ENCODE measurements at regions not wholly inside any gene's neighbourhood (a gene's known extent, or its start where the extent isn't known, plus 50 kb on each side); places are given as distances from the start of the nearest gene placed in this dataset.

GRCh38 chr7:94252971-94253370 lies 141.7 kb upstream of the COL1A2 start:
- ChIA-PET CTCF (no interaction called here), POLR2A (ENCODE audit: unreplicated experiment) (no interaction called here)
- no peaks in the 10 kb centered on the region for H3K79me2 ChIP-seq (ENCODE audit: low read length)
- H3K4me1 ChIP-seq (ENCODE audit: insufficient read depth, low read length): no peaks in the 10 kb centered on the region
- no peaks in the 10 kb centered on the region for H3K9me3 ChIP-seq (ENCODE audit: low read length)
- H3K9ac ChIP-seq (ENCODE audit: low read length): no peak overlapping the region
- H3K4me2 ChIP-seq (ENCODE audit: low read length): no peak overlapping the region
- BruUV-seq (replicated peaks): no TSS peak
- no peaks in the 10 kb centered on the region for H3F3A ChIP-seq (ENCODE audit: low read length, unreplicated experiment)
- intact Hi-C loops (cut with micrococcal nuclease): no loop called here
- no peaks in the 10 kb centered on the region for H3K36me3 ChIP-seq (ENCODE audit: low read depth, low read length)
- no peak overlapping the region for H3K4me3 ChIP-seq (ENCODE audit: low read length)
- DNase-seq (no peak), ATAC-seq (no peak)
- no peak overlapping the region for H2AFZ ChIP-seq (ENCODE audit: low read length)
- H3K27ac ChIP-seq (ENCODE audit: low read length): no peak overlapping the region
- no peaks in the 10 kb centered on the region for H3K9me2 ChIP-seq (replicated peaks; ENCODE audit: low read length)
- H4K20me1 ChIP-seq (ENCODE audit: low read length): no peaks in the 10 kb centered on the region
- TF ChIP-seq EZH2 (IDR thresholded peaks at IDR 0.05; ENCODE audit: low read length, unreplicated experiment) (no peak), EZH2phosphoT487 (IDR thresholded peaks at IDR 0.05; ENCODE audit: borderline replicate concordance, low read length) (no peak)
- TF ChIP-seq, protein P1, sequence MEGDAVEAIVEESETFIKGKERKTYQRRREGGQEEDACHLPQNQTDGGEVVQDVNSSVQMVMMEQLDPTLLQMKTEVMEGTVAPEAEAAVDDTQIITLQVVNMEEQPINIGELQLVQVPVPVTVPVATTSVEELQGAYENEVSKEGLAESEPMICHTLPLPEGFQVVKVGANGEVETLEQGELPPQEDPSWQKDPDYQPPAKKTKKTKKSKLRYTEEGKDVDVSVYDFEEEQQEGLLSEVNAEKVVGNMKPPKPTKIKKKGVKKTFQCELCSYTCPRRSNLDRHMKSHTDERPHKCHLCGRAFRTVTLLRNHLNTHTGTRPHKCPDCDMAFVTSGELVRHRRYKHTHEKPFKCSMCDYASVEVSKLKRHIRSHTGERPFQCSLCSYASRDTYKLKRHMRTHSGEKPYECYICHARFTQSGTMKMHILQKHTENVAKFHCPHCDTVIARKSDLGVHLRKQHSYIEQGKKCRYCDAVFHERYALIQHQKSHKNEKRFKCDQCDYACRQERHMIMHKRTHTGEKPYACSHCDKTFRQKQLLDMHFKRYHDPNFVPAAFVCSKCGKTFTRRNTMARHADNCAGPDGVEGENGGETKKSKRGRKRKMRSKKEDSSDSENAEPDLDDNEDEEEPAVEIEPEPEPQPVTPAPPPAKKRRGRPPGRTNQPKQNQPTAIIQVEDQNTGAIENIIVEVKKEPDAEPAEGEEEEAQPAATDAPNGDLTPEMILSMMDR (conservative IDR thresholded peaks at IDR 0.05; ENCODE audit: low read depth, low read length): no peak
- H3K27me3 ChIP-seq (ENCODE audit: low read length): peaks cover 24% of the 10 kb centered on the region

- Histone ChIP-seq H3K4me2 (ENCODE audit: low read length) (no peak overlapping the region), H3K27ac (ENCODE audit: low read length) (no peak overlapping the region), H3K4me3 (ENCODE audit: low read length) (no peak overlapping the region), H3K27me3 (ENCODE audit: low read length) (peaks cover 23% of the 10 kb centered on the region), H3K9me2 (replicated peaks; ENCODE audit: low read length) (no peaks in the 10 kb centered on the region), H3K36me3 (ENCODE audit: low read depth, low read length) (no peaks in the 10 kb centered on the region), H2AFZ (ENCODE audit: low read length) (no peak overlapping the region), H3K9ac (ENCODE audit: low read length) (no peak overlapping the region), H3K4me1 (ENCODE audit: insufficient read depth, low read length) (no peaks in the 10 kb centered on the region), H3F3A (ENCODE audit: low read length, unreplicated experiment) (no peaks in the 10 kb centered on the region), H4K20me1 (ENCODE audit: low read length) (no peaks in the 10 kb centered on the region), H3K79me2 (ENCODE audit: low read length) (no peaks in the 10 kb centered on the region), H3K9me3 (ENCODE audit: low read length) (no peaks in the 10 kb centered on the region)
- intact Hi-C loops (cut with micrococcal nuclease): no loop called here
- ATAC-seq (no peak), DNase-seq (no peak)
- TF ChIP-seq EZH2phosphoT487 (IDR thresholded peaks at IDR 0.05; ENCODE audit: borderline replicate concordance, low read length) (no peak), EZH2 (IDR thresholded peaks at IDR 0.05; ENCODE audit: low read length, unreplicated experiment) (no peak)
- TF ChIP-seq, protein P1 (conservative IDR thresholded peaks at IDR 0.05; ENCODE audit: low read depth, low read length): no peak
- POLR2A ChIA-PET (ENCODE audit: unreplicated experiment): no interaction called here
- CTCF ChIA-PET: no interaction called here
- no TSS peak for BruUV-seq (replicated peaks)
Measured at GRCh38 chr7:94253686-94254085, 141.0 kb upstream of the COL1A2 start.

DNA sequence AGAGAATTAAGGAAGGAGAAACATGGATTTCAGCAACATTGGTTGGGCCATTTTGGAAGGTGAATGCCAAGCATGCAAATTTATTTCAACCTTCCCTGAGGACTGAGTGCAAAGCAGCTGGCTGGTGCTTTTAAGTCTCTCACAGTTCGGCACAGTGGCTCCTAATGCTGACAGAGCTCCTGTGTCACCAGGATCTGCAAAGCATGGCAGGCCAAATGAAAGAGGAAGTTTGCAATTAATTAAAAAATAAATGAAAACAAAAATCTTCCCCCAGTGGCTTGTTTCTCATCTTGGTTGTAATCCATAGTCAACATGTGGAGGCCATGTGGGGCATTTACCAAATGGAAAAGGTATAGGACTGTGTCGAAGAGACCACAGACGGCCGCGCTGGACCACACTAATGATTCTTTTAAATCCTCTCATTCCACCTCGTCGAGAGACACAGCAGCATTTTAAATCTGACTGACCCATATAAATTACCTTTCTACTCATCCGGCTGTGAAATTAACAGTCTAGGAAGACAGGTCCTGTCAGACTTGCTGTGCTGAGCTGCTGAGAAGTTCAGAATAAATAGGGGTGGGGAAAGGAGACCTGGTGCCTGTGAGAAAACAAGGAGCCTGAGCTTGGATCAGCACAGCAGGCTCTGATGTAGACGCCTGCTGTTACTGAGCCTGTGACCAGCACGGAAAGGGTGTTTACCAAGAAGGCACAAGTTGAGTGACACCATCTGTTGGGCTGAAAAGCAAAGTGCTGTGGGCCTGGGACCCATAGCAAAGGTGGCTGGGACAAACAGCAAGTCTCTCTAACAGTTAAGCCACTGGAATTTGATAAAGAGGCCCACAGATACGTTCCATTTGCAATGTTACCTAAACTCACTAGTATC lies 136.0 kb upstream of the COL1A2 start:
- ATAC-seq: no peak
- CTCF ChIA-PET: no interaction called here

More for the DNA sequence above, 136.0 kb upstream of the COL1A2 start:
- no peaks in the 10 kb centered on the region for H3K9me2 ChIP-seq (replicated peaks; ENCODE audit: low read length)
- no peaks in the 10 kb centered on the region for H3K9me3 ChIP-seq (ENCODE audit: low read length)
- H3K4me1 ChIP-seq (ENCODE audit: insufficient read depth, low read length): no peaks in the 10 kb centered on the region
- H3K9ac ChIP-seq (ENCODE audit: low read length): no peak overlapping the region
- POLR2A ChIA-PET (ENCODE audit: unreplicated experiment): no interaction called here
- H3K4me2 ChIP-seq (ENCODE audit: low read length): no peak overlapping the region
- H3K4me3 ChIP-seq (ENCODE audit: low read length): no peak overlapping the region
- H2AFZ ChIP-seq (ENCODE audit: low read length): no peak overlapping the region
- no TSS peak for BruUV-seq (replicated peaks)
- H3K27me3 ChIP-seq (ENCODE audit: low read length): peaks cover 20% of the 10 kb centered on the region
- H3K36me3 ChIP-seq (ENCODE audit: low read depth, low read length): no peaks in the 10 kb centered on the region
- TF ChIP-seq EZH2 (IDR thresholded peaks at IDR 0.05; ENCODE audit: low read length, unreplicated experiment): no peak
- no peak for TF ChIP-seq EZH2phosphoT487 (IDR thresholded peaks at IDR 0.05; ENCODE audit: borderline replicate concordance, low read length)
- TF ChIP-seq, protein P1 (conservative IDR thresholded peaks at IDR 0.05; ENCODE audit: low read depth, low read length): no peak
- intact Hi-C loops (cut with micrococcal nuclease): no loop called here
- H4K20me1 ChIP-seq (ENCODE audit: low read length): no peaks in the 10 kb centered on the region
- DNase-seq: no peak
- no peaks in the 10 kb centered on the region for H3F3A ChIP-seq (ENCODE audit: low read length, unreplicated experiment)
- H3K27ac ChIP-seq (ENCODE audit: low read length): no peak overlapping the region
- no peaks in the 10 kb centered on the region for H3K79me2 ChIP-seq (ENCODE audit: low read length)
